ENCODE measurements at regions not wholly inside any gene's neighbourhood (a gene's known extent, or its start where the extent isn't known, plus 50 kb on each side); places are given as distances from the start of the nearest gene placed in this dataset.

DNA sequence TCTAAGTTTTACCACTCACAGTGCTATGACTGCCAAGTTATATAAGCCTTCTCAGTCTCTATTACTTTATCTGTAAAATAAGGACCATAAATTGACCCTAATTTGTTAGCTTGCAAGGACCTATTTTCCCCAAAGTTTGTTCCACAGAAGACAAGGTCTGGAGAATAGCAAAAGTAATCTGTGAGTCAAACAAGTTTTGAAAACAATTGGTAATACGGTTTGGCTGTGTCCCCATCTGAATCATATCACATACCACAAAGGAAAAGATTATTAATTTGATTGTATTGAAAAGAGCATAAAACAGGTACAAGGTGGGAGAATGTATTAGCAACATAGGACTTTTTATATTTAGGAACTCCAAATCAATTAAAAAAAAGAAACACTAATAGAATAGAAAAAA, 124.0 kb upstream of the TARS1 start:
- no peak for TF ChIP-seq CTCF (IDR thresholded peaks at IDR 0.05; ENCODE audit: borderline replicate concordance, control extremely low read depth, extremely low read depth, insufficient read depth, missing control alignments)
- in situ Hi-C loops (cut with MboI; ENCODE audit: low sequenced_read_pairs, unreplicated experiment) = no loop called here
- no peak for DNase-seq (ENCODE audit: low spot score)

- in situ Hi-C loops (cut with MboI; ENCODE audit: low sequenced_read_pairs, unreplicated experiment) = no loop called here
- no peak for DNase-seq (ENCODE audit: low spot score)
- no peak for TF ChIP-seq CTCF (IDR thresholded peaks at IDR 0.05; ENCODE audit: borderline replicate concordance, control extremely low read depth, extremely low read depth, insufficient read depth, missing control alignments)
Measured at GRCh38 chr5:33317271-33317670, 123.5 kb upstream of the TARS1 start.

DNA sequence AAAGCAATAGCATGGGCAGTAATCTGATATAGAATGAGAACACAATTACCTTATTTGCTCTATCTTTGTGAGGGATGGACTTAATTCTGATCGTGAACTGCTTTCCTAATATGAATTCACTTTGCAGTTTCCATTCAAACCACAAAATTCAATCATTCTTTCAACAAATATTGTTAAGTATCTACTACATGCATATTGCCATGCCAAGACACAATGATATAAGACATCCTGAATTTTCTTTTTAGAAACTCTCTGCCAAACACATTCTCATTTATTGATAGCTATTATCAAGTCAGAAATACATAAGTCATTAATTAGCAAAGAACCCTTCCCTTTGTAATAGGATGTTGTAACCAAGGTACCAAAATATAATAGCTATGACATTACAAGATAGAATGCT, 121.6 kb upstream of the TARS1 start:
- no peak for TF ChIP-seq CTCF (IDR thresholded peaks at IDR 0.05; ENCODE audit: borderline replicate concordance, control extremely low read depth, extremely low read depth, insufficient read depth, missing control alignments)
- DNase-seq (ENCODE audit: low spot score) = no peak
- in situ Hi-C loops (cut with MboI; ENCODE audit: low sequenced_read_pairs, unreplicated experiment) = no loop called here

DNA sequence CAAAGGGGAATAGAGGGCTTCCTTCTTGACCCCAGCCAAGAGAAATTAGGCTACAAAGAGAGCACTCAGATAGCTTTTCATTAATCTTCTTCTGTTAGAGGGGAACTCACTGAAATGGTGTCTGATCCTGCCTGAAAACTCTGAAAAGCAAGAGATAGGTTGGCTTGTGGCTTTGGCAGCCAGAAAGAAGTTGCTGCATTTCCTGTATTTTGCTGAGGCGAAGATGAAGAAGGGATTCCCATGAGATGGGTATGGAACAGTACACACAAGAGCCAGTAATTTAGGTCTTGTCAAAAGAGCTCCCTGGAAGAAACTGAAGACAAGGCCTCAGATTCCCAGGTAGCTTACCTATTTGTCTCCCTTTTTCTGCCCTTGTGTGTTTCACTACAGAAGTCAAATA, 120.9 kb upstream of the TARS1 start:
- in situ Hi-C loops (cut with MboI; ENCODE audit: low sequenced_read_pairs, unreplicated experiment) = no loop called here
- DNase-seq (ENCODE audit: low spot score) = no peak
- TF ChIP-seq CTCF (IDR thresholded peaks at IDR 0.05; ENCODE audit: borderline replicate concordance, control extremely low read depth, extremely low read depth, insufficient read depth, missing control alignments) = no peak

- TF ChIP-seq CTCF (IDR thresholded peaks at IDR 0.05; ENCODE audit: borderline replicate concordance, control extremely low read depth, extremely low read depth, insufficient read depth, missing control alignments) = no peak
- in situ Hi-C loops (cut with MboI; ENCODE audit: low sequenced_read_pairs, unreplicated experiment) = no loop called here
- no peak for DNase-seq (ENCODE audit: low spot score)
Measured at GRCh38 chr5:33321026-33321425, 119.7 kb upstream of the TARS1 start.

DNA sequence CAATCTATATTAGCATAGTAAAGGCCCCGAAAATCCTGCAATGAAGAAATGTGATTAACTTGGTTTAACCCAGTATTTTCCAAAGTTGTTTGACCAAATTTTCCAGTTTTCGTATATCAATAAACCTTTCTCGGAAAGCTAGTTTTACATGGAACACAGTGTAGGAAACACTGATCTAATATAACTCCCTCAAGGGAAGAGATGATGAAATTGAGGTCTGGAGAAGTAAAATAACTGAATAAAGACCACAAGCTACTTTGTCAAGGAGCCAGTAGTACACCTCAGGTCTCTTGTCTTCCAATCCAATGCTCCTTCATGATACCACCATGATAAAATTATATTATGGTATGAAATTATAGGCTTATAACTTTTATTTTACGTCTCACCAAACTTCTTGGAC, 118.1 kb upstream of the TARS1 start:
- in situ Hi-C loops (cut with MboI; ENCODE audit: low sequenced_read_pairs, unreplicated experiment) = no loop called here
- no peak for TF ChIP-seq CTCF (IDR thresholded peaks at IDR 0.05; ENCODE audit: borderline replicate concordance, control extremely low read depth, extremely low read depth, insufficient read depth, missing control alignments)

More for the DNA sequence above, 118.1 kb upstream of the TARS1 start:
- no peak for DNase-seq (ENCODE audit: low spot score)
